ENCODE measurements at regions not wholly inside any gene's neighbourhood (a gene's known extent, or its start where the extent isn't known, plus 50 kb on each side); places are given as distances from the start of the nearest gene placed in this dataset.

- no peak for DNase-seq (ENCODE audit: low read depth)
- no peak for TF ChIP-seq CTCF (conservative IDR thresholded peaks at IDR 0.05; ENCODE audit: low read depth, low read length)
Observed at GRCh38 chr9:120182011-120182410, 398.0 kb downstream of the CDK5RAP2 start.

GRCh38 chr9:120177121-120177520 is 402.8 kb downstream of the CDK5RAP2 start:
- TF ChIP-seq CTCF (conservative IDR thresholded peaks at IDR 0.05; ENCODE audit: low read depth, low read length): no peak
- H3K4me3 ChIP-seq (ENCODE audit: low read length): no peak overlapping the region
- DNase-seq (ENCODE audit: low read depth): no peak

More at GRCh38 chr9:120182011-120182410, 398.0 kb downstream of the CDK5RAP2 start:
- no peak overlapping the region for H3K4me3 ChIP-seq (ENCODE audit: low read length)

- no peak overlapping the region for H3K4me3 ChIP-seq (ENCODE audit: low read length)
- no peak for TF ChIP-seq CTCF (conservative IDR thresholded peaks at IDR 0.05; ENCODE audit: low read depth, low read length)
- DNase-seq (ENCODE audit: low read depth): no peak
Observed at GRCh38 chr9:120175031-120175430, 404.9 kb downstream of the CDK5RAP2 start.

- H3K4me3 ChIP-seq (ENCODE audit: low read length): no peak overlapping the region
- no peak for DNase-seq (ENCODE audit: low read depth)
- no peak for TF ChIP-seq CTCF (conservative IDR thresholded peaks at IDR 0.05; ENCODE audit: low read depth, low read length)
Observed at GRCh38 chr9:120161776-120162175, 418.2 kb downstream of the CDK5RAP2 start.

- H3K4me3 ChIP-seq (ENCODE audit: low read length): no peak overlapping the region
- TF ChIP-seq CTCF (conservative IDR thresholded peaks at IDR 0.05; ENCODE audit: low read depth, low read length): no peak
- no peak for DNase-seq (ENCODE audit: low read depth)
Observed at GRCh38 chr9:120158221-120158620, 421.7 kb downstream of the CDK5RAP2 start.

DNA sequence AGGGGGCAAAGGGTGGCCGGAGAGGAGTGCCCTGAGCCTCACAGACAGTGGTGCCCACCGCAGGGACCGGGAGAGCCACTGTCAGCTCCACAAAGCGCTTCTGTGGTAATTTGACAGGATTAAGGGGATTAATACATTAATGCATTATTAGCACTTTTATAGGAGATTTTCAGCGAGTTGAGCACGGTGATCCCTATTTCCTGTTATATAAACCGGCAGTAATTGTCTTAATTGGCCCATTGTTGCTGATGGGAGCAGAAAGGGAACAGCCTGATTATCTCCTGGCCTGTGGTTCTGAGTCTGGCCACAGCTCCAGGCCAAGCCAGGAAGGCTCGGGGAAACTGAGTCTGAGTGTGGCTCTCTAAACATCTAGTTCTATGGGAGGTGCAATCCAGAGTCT is 423.6 kb downstream of the CDK5RAP2 start:
- no peak overlapping the region for H3K4me3 ChIP-seq (ENCODE audit: low read length)
- no peak for TF ChIP-seq CTCF (conservative IDR thresholded peaks at IDR 0.05; ENCODE audit: low read depth, low read length)
- DNase-seq (ENCODE audit: low read depth): no peak

DNA sequence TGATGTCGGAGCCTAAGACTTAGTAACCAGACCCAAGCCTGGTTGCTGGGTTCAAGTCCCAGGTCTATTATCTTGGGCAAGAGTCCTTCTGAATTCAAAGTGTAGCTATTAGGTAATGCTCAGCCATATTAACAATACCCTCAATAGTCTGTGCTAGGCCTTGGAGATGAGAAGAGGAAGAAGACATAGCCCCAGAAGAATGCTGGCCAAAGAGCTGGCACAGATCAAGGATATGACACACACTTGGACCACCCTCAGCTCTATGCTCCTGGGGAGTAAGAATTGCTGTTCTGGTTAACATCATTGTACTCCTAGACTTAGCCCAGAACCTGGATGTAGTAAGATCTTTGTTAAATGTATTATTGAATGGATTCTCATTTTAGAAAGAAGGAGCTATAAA is 426.7 kb downstream of the CDK5RAP2 start:
- H3K4me3 ChIP-seq (ENCODE audit: low read length): no peak overlapping the region
- TF ChIP-seq CTCF (conservative IDR thresholded peaks at IDR 0.05; ENCODE audit: low read depth, low read length): no peak
- DNase-seq (ENCODE audit: low read depth): no peak

Measured in retinal pigment epithelial cell (primary cell).